NCI-H345 (cell line): ENCODE measurements at regions not wholly inside any gene's neighbourhood (a gene's known extent, or its start where the extent isn't known, plus 50 kb on each side); places are given as distances from the start of the nearest gene placed in this dataset.
"Not testable (repeated sequence)": the region's sequence is repeated elsewhere in the genome, so short reads cannot be mapped to it uniquely, and the experiment has no call there.

Experiments used
- DNase-seq: peaks from one replicate; lab custom pipeline; 2025; lab: John Stamatoyannopoulos, UW

GRCh38 chr3:153029350-153029749 is 132.7 kb upstream of the RAP2B start:
- no peak for DNase-seq

GRCh38 chr3:153032891-153033290 is 129.1 kb upstream of the RAP2B start:
- no peak for DNase-seq

- no peak for DNase-seq
Measured at GRCh38 chr3:153036846-153037245, 125.2 kb upstream of the RAP2B start.

GRCh38 chr3:153038367-153038766 is 123.7 kb upstream of the RAP2B start:
- no peak for DNase-seq

- DNase-seq, result no peak
Measured at GRCh38 chr3:153038779-153039178, 123.2 kb upstream of the RAP2B start.

GRCh38 chr3:153041181-153041580 is 120.8 kb upstream of the RAP2B start:
- DNase-seq, result no peak

- no peak for DNase-seq
Measured at GRCh38 chr3:153042088-153042487, 119.9 kb upstream of the RAP2B start.

GRCh38 chr3:153043729-153044328 is 118.2 kb upstream of the RAP2B start:
- DNase-seq, result no peak

- DNase-seq, result no peak
Measured at GRCh38 chr3:153045150-153045549, 116.9 kb upstream of the RAP2B start.

GRCh38 chr3:153050978-153051377 is 111.0 kb upstream of the RAP2B start:
- no peak for DNase-seq

GRCh38 chr3:153051427-153052095 is 110.5 kb upstream of the RAP2B start:
- no peak for DNase-seq

- DNase-seq, result no peak
Measured at GRCh38 chr3:153052096-153052460, 109.9 kb upstream of the RAP2B start.

GRCh38 chr3:153055217-153055616 is 106.8 kb upstream of the RAP2B start:
- DNase-seq, result no peak

- DNase-seq, result no peak
Measured at GRCh38 chr3:153055779-153056178, 106.2 kb upstream of the RAP2B start.

- not testable (repeated sequence) for DNase-seq
Measured at GRCh38 chr3:153058031-153058688, 103.9 kb upstream of the RAP2B start.

- DNase-seq, result no peak
Measured at GRCh38 chr3:153060346-153060745, 101.7 kb upstream of the RAP2B start.

GRCh38 chr3:153061938-153062528 is 100.0 kb upstream of the RAP2B start:
- no peak for DNase-seq

- no peak for DNase-seq
Measured at GRCh38 chr3:153063337-153063736, 98.7 kb upstream of the RAP2B start.

GRCh38 chr3:153066983-153067382 is 95.0 kb upstream of the RAP2B start:
- DNase-seq, result no peak

GRCh38 chr3:153069598-153070510 is 92.2 kb upstream of the RAP2B start:
- DNase-seq, result no peak

- no peak for DNase-seq
Measured at GRCh38 chr3:153070511-153070868, 91.5 kb upstream of the RAP2B start.

GRCh38 chr3:153072382-153072781 is 89.6 kb upstream of the RAP2B start:
- DNase-seq, result no peak
